ENCODE measurements at regions not wholly inside any gene's neighbourhood (a gene's known extent, or its start where the extent isn't known, plus 50 kb on each side); places are given as distances from the start of the nearest gene placed in this dataset.

- TF ChIP-seq, protein P1, sequence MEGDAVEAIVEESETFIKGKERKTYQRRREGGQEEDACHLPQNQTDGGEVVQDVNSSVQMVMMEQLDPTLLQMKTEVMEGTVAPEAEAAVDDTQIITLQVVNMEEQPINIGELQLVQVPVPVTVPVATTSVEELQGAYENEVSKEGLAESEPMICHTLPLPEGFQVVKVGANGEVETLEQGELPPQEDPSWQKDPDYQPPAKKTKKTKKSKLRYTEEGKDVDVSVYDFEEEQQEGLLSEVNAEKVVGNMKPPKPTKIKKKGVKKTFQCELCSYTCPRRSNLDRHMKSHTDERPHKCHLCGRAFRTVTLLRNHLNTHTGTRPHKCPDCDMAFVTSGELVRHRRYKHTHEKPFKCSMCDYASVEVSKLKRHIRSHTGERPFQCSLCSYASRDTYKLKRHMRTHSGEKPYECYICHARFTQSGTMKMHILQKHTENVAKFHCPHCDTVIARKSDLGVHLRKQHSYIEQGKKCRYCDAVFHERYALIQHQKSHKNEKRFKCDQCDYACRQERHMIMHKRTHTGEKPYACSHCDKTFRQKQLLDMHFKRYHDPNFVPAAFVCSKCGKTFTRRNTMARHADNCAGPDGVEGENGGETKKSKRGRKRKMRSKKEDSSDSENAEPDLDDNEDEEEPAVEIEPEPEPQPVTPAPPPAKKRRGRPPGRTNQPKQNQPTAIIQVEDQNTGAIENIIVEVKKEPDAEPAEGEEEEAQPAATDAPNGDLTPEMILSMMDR (IDR thresholded peaks at IDR 0.05; ENCODE audit: low read depth, low read length) = no peak
- TF ChIP-seq EZH2phosphoT487 (IDR thresholded peaks at IDR 0.05; ENCODE audit: low read depth) = no peak
These were observed 236.5 kb downstream of the GXYLT1 start for GRCh38 chr12:41908206-41908605.
